H9 (cell line): ENCODE measurements at regions not wholly inside any gene's neighbourhood (a gene's known extent, or its start where the extent isn't known, plus 50 kb on each side); places are given as distances from the start of the nearest gene placed in this dataset.

ENCODE experiments used
- DNase-seq: peaks from one replicate; pipeline ENCODE4 v3.0.0-alpha.2; 2017
- H2AFZ ChIP-seq: one replicate; pipeline ENCODE4 v1.6.1; 2013; ENCODE audit warnings: mild to moderate bottlenecking, low read length, control low read depth, moderate library complexity
- H2AK5ac ChIP-seq: 2 replicates; pipeline ENCODE4 v1.6.1; 2013; ENCODE audit warnings: low read length, control low read depth, mixed read lengths; ENCODE audit not compliant: insufficient read length
- H2BK120ac ChIP-seq: one replicate; pipeline ENCODE4 v1.6.1; 2013; ENCODE audit warnings: low read depth, mild to moderate bottlenecking, low read length, control low read depth, inconsistent platforms; ENCODE audit not compliant: poor library complexity, severe bottlenecking
- H2BK12ac ChIP-seq: 2 replicates; pipeline ENCODE4 v1.6.1; 2013; ENCODE audit warnings: low read length, control low read depth, mixed read lengths, low read depth; ENCODE audit not compliant: insufficient read length
- H2BK15ac ChIP-seq: 2 replicates; pipeline ENCODE4 v1.6.1; 2013; ENCODE audit warnings: low read depth, low read length, control low read depth
- H2BK20ac ChIP-seq: one replicate; pipeline ENCODE4 v1.6.1; 2013; ENCODE audit warnings: low read depth, mild to moderate bottlenecking, low read length, control low read depth, inconsistent platforms; ENCODE audit not compliant: poor library complexity, severe bottlenecking
- H2BK5ac ChIP-seq: 2 replicates; pipeline ENCODE4 v1.6.1; 2013; ENCODE audit warnings: low read length, control low read depth, mixed read lengths; ENCODE audit not compliant: insufficient read length
- H3K14ac ChIP-seq: 2 replicates; pipeline ENCODE4 v1.6.1; 2013; ENCODE audit warnings: low read length, control low read depth; ENCODE audit not compliant: insufficient read depth
- H3K18ac ChIP-seq: 2 replicates; pipeline ENCODE4 v1.6.1; 2013; ENCODE audit warnings: low read depth, mild to moderate bottlenecking, mixed read lengths, low read length, control low read depth; ENCODE audit not compliant: insufficient read length
- H3K23ac ChIP-seq: 2 replicates; pipeline ENCODE4 v1.6.1; 2013; ENCODE audit warnings: low read length, control low read depth, mixed read lengths, low read depth; ENCODE audit not compliant: insufficient read length
- H3K23me2 ChIP-seq: 2 replicates; pipeline ENCODE4 v1.6.1; 2013; ENCODE audit warnings: low read depth, mild to moderate bottlenecking, mixed read lengths, low read length, control low read depth; ENCODE audit not compliant: insufficient read length, poor library complexity, severe bottlenecking
- H3K27ac ChIP-seq: 2 replicates; pipeline ENCODE4 v1.5.1; 2013; ENCODE audit warnings: low read length, control low read depth, mixed read lengths, low read depth; ENCODE audit not compliant: insufficient read length
- H3K27me3 ChIP-seq: 2 replicates; pipeline ENCODE4 v1.6.1; 2013; ENCODE audit warnings: low read length, control low read depth, inconsistent platforms; ENCODE audit not compliant: insufficient read depth
- H3K4ac ChIP-seq: 2 replicates; pipeline ENCODE4 v1.6.1; 2013; ENCODE audit warnings: low read depth, mild to moderate bottlenecking, control low read depth, inconsistent platforms, low read length, moderate library complexity
- H3K4me1 ChIP-seq: 2 replicates; pipeline ENCODE4 v1.6.1; 2013; ENCODE audit warnings: low read length, control low read depth, inconsistent platforms; ENCODE audit not compliant: insufficient read depth
- H3K4me2 ChIP-seq: 2 replicates; pipeline ENCODE4 v1.6.1; 2013; ENCODE audit warnings: low read length, control low read depth, mixed read lengths; ENCODE audit not compliant: insufficient read length, insufficient read depth
- H3K56ac ChIP-seq: 2 replicates; pipeline ENCODE4 v1.6.1; 2013; ENCODE audit warnings: low read depth, mild to moderate bottlenecking, mixed read lengths, low read length, control low read depth; ENCODE audit not compliant: insufficient read length
- H3K79me1 ChIP-seq: 2 replicates; pipeline ENCODE4 v1.6.1; 2013; ENCODE audit warnings: low read depth, mild to moderate bottlenecking, moderate library complexity, low read length, control low read depth, inconsistent platforms; ENCODE audit not compliant: insufficient read depth, poor library complexity, severe bottlenecking
- H3K79me2 ChIP-seq: 2 replicates; pipeline ENCODE4 v1.6.1; 2013; ENCODE audit warnings: low read length, control low read depth, inconsistent platforms; ENCODE audit not compliant: insufficient read depth
- H3K9ac ChIP-seq: 2 replicates; pipeline ENCODE4 v1.6.1; 2013; ENCODE audit warnings: low read length, control low read depth, mixed read lengths; ENCODE audit not compliant: insufficient read length; ENCODE audit errors: extremely low read depth
- H3K9me3 ChIP-seq: one replicate; pipeline ENCODE4 v1.6.1; 2013; ENCODE audit warnings: low read depth, low read length, inconsistent platforms; ENCODE audit not compliant: control insufficient read depth
- H3T11ph ChIP-seq: one replicate; pipeline ENCODE4 v1.6.1; 2013; ENCODE audit warnings: mild to moderate bottlenecking, low read length, control low read depth, inconsistent platforms
- H4K20me1 ChIP-seq: one replicate; pipeline ENCODE4 v1.6.1; 2013; ENCODE audit not compliant: control insufficient read depth, insufficient read length, insufficient read depth
- H4K5ac ChIP-seq: 2 replicates; pipeline ENCODE4 v1.6.1; 2013; ENCODE audit warnings: low read depth, mild to moderate bottlenecking, mixed read lengths, low read length, control low read depth; ENCODE audit not compliant: insufficient read length
- H4K8ac ChIP-seq: replicated peaks from 2 replicates; pipeline ENCODE4 v1.6.1; 2013; ENCODE audit warnings: low read length, control low read depth, mixed read lengths, low read depth; ENCODE audit not compliant: insufficient read length
- H4K91ac ChIP-seq: 2 replicates; pipeline ENCODE4 v1.6.1; 2013; ENCODE audit warnings: low read depth, mild to moderate bottlenecking, moderate library complexity, mixed read lengths, low read length, control low read depth; ENCODE audit not compliant: insufficient read length
- H3K27ac Mint-ChIP-seq, 3 experiments: 2 replicates in 2 of 3; 3 replicates in 1 of 3; pipeline ENCODE4 v1.8.0; 2020 to 2021; ENCODE audit warnings: mixed read lengths in 3 of 3, mild to moderate bottlenecking in 1 of 3, moderate library complexity in 1 of 3
- H3K27me3 Mint-ChIP-seq: 2 replicates; pipeline ENCODE4 v1.8.0; 2021; ENCODE audit warnings: low read depth, mild to moderate bottlenecking, moderate library complexity, mixed read lengths
- H3K36me3 Mint-ChIP-seq, 3 experiments: 2 replicates in 2 of 3; 3 replicates in 1 of 3; pipeline ENCODE4 v1.8.0; 2020 to 2021; ENCODE audit warnings: low read depth in 3 of 3, mixed read lengths in 3 of 3; ENCODE audit not compliant: insufficient read depth in 1 of 3
- H3K4me1 Mint-ChIP-seq, 2 experiments: 2 replicates each; pipeline ENCODE4 v1.8.0; 2020; ENCODE audit warnings: mixed read lengths in 2 of 2
- H3K4me3 Mint-ChIP-seq, 2 experiments: 2 replicates in 1 of 2; 3 replicates in 1 of 2; pipeline ENCODE4 v1.8.0; 2020 to 2021; ENCODE audit warnings: mild to moderate bottlenecking in 2 of 2, mixed read lengths in 2 of 2, moderate library complexity in 1 of 2
- H3K9me3 Mint-ChIP-seq, 2 experiments: 2 replicates in 1 of 2; 3 replicates in 1 of 2; pipeline ENCODE4 v1.8.0; 2020; ENCODE audit warnings: mild to moderate bottlenecking in 2 of 2, mixed read lengths in 2 of 2, moderate library complexity in 1 of 2
- WGBS: extraction: QIAGEN DNeasy Blood & Tissue Kit; methylation state at CpG from one replicate; pipeline ENCODE4 v1.1.7; 2013; ENCODE audit warnings: missing lambda C conversion rate, low lambda C conversion rate, mixed read lengths; ENCODE audit not compliant: insufficient read length; ENCODE audit errors: extremely low coverage; 5-methylcytosine and 5-hydroxymethylcytosine counted together
- TF ChIP-seq, protein P1 (sequence below): fragments of 200-600 bp; sonication (generic); conservative IDR thresholded peaks from 3 replicates; pipeline ENCODE4 v1.8.0; 2021; ENCODE audit warnings: antibody characterized with exemption, mild to moderate bottlenecking

DNA sequence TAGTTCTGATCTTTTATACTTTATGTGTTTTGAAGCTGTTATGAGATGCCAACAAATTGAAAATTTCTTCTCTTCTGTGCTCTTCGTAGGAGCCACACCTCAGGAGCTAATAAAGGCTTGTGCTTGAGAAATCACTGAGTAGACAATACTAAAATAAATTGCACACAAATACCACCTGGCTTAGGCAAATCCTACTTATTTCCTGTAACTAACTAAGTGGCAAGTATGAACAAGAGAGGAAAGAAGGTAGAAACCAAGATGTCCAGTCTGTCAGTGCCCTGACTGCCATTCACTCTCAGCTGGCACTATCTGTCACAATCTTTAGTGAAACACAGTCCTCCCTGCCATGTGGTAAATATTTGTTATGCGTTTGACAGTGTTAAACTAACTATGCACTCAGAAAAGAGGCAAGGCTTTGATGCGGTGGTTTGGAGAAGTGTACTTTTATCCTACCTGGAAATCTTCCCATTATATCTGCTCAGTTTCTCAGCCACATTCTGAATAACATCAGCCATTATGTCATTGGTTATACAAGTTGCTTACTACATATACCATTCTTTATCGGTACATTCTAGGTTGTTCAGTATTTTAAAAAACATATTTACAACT lies 293.4 kb upstream of the VWC2 start:
- H2AFZ ChIP-seq = no peak overlapping the region
- H3K4ac ChIP-seq = no peak overlapping the region
- no peak overlapping the region for H2BK12ac ChIP-seq
- H4K5ac ChIP-seq = no peak overlapping the region
- no peaks in the 10 kb centered on the region for H3K23me2 ChIP-seq
- H3K9me3 ChIP-seq = no peaks in the 10 kb centered on the region
- no peaks in the 10 kb centered on the region for H3K79me2 ChIP-seq
- no peak for DNase-seq
- H3K14ac ChIP-seq = no peak overlapping the region
- H3K27ac ChIP-seq = no peak overlapping the region
- H2BK20ac ChIP-seq = no peak overlapping the region
- Mint-ChIP-seq H3K27me3 (no peaks in the 10 kb centered on the region), H3K36me3 (no peaks in the 10 kb centered on the region), H3K4me1 (peaks cover 5 to 13% of the 10 kb centered on the region in 2 experiments; a peak in 2 of 4 replicates), H3K27ac (no peak overlapping the region; a peak in 1 of 7 replicates), H3K9me3 (no peaks in the 10 kb centered on the region), H3K4me3 (no peak overlapping the region)
- TF ChIP-seq, protein P1, sequence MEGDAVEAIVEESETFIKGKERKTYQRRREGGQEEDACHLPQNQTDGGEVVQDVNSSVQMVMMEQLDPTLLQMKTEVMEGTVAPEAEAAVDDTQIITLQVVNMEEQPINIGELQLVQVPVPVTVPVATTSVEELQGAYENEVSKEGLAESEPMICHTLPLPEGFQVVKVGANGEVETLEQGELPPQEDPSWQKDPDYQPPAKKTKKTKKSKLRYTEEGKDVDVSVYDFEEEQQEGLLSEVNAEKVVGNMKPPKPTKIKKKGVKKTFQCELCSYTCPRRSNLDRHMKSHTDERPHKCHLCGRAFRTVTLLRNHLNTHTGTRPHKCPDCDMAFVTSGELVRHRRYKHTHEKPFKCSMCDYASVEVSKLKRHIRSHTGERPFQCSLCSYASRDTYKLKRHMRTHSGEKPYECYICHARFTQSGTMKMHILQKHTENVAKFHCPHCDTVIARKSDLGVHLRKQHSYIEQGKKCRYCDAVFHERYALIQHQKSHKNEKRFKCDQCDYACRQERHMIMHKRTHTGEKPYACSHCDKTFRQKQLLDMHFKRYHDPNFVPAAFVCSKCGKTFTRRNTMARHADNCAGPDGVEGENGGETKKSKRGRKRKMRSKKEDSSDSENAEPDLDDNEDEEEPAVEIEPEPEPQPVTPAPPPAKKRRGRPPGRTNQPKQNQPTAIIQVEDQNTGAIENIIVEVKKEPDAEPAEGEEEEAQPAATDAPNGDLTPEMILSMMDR = no peak
- H3K56ac ChIP-seq = no peak overlapping the region
- no CpG with 5 or more reads among the region's 4 CpGs for WGBS
- H3K79me1 ChIP-seq = no peaks in the 10 kb centered on the region
- no peak overlapping the region for H3K23ac ChIP-seq
- H2BK15ac ChIP-seq = no peak overlapping the region
- H3T11ph ChIP-seq = no peak overlapping the region
- H3K18ac ChIP-seq = no peak overlapping the region
- no peak overlapping the region for H2BK5ac ChIP-seq
- H2BK120ac ChIP-seq = no peak overlapping the region
- no peak overlapping the region for H4K91ac ChIP-seq
- H3K4me1 ChIP-seq = peaks cover 3% of the 10 kb centered on the region; the same call in 1 of the 2 replicates
- no peaks in the 10 kb centered on the region for H3K27me3 ChIP-seq
- no peak overlapping the region for H3K9ac ChIP-seq
- no peaks in the 10 kb centered on the region for H4K20me1 ChIP-seq
- H4K8ac ChIP-seq = no peak overlapping the region
- H3K4me2 ChIP-seq = no peak overlapping the region
- H2AK5ac ChIP-seq = no peak overlapping the region
